ENCODE measurements at regions not wholly inside any gene's neighbourhood (a gene's known extent, or its start where the extent isn't known, plus 50 kb on each side); places are given as distances from the start of the nearest gene placed in this dataset.

DNA sequence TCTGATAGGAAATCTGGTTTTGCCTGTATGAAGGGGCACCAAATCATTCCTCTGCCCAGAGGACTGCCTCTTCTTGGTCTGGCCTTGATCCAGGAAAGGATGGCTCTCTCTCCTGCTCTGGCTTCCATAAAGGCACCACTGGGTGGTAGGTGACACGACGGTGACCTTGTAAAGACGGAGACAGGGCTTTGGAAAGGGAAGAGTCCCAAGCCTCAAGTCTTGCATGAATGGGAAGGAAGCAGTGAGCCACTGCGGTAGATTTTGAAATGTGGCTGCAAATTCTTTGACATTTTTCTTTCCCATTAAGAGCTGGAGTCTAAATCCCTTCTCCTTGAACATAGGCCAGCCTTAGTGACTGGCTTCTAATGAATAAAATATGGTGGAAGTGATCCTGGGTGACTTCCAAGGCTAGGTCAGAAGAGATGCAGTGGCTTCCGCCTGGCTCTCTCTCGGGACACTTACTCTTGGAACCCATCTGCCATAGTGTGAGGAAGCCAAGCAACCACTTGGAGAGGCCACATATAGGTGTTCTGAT, 347.4 kb downstream of the BCOR start (continued):
- TF ChIP-seq SP1 (CRISPR knock-in tag; IDR thresholded peaks at IDR 0.05) = no peak

DNA sequence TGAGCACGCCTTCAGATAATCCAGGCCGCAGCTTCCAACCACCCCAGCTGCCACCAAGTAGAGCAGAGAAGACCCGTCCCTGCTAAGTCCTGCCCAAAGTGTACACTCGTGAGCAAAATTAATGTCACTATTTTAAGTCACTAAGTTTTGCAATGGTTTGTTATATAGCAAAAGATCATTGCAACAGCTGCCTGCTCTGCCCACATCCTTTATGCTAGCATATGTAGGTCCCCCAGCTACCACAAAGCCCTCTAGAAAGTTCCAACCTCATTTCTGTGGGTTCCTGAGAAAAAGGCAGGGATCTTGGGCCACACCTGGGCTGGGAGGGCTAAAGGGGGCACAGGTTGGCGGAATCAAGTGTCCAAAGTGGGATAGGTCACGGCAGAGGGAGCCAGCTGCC, 346.9 kb downstream of the BCOR start:
- DNase-seq (ENCODE audit: extremely low read depth in 1 of 4, low spot score in 3 of 4) = no peak
- peaks cover 12 to 18% of the 10 kb centered on the region in 2 experiments; a peak in 4 of 5 replicates for H3K4me1 ChIP-seq (replicated peaks in 1 of 2; ENCODE audit: control insufficient read depth in 2 of 2, insufficient read depth in 2 of 2, low read length in 2 of 2)
- no peak for ATAC-seq
- POLR2A ChIA-PET = interaction anchor here (0.6 to 0.7 kb wide), 2 partner anchors 237 to 557 kb away, joined by 3 read pairs; no protein-coding TSS in a partner anchor
- no peaks in the 10 kb centered on the region for H3K79me2 ChIP-seq (ENCODE audit: control insufficient read depth, insufficient read depth, low read length)
- H3K4me2 ChIP-seq (ENCODE audit: insufficient read depth, low read length) = no peak overlapping the region
- BruUV-seq (replicated peaks) = no TSS peak
- intact Hi-C loops (cut with micrococcal nuclease) = no loop called here
- H3K9me1 ChIP-seq (ENCODE audit: control insufficient read depth, insufficient read depth, low read length) = no peaks in the 10 kb centered on the region
- no peak overlapping the region for H3K27ac ChIP-seq (ENCODE audit: extremely low read depth, low read depth, low read length)
- no peak overlapping the region for H2AFZ ChIP-seq (ENCODE audit: low read depth, low read length)
- WGBS (ENCODE audit: insufficient coverage, low coverage, missing lambda C conversion rate) = 25% methylated on average over 4 of the region's 6 CpGs
- H3K9me3 ChIP-seq (replicated peaks; ENCODE audit: control insufficient read depth, insufficient read depth, low read depth, low read length) = no peaks in the 10 kb centered on the region
- no peaks in the 10 kb centered on the region for H3K36me3 ChIP-seq (ENCODE audit: control insufficient read depth, insufficient read depth, low read length)
- CTCF ChIA-PET (ENCODE audit: low intra/inter-chr PET ratio) = no interaction called here
- no peaks in the 10 kb centered on the region for H4K20me1 ChIP-seq (replicated peaks; ENCODE audit: control insufficient read depth, insufficient read depth, low read length)
- H3K9ac ChIP-seq (ENCODE audit: insufficient read depth in 1 of 2, low read depth in 2 of 2, low read length in 2 of 2) = no peak overlapping the region
- H3K27me3 ChIP-seq (ENCODE audit: control insufficient read depth in 2 of 2, insufficient read depth in 2 of 2, low read length in 2 of 2) = no peaks in the 10 kb centered on the region; a peak in 1 of 5 replicates
- in situ Hi-C loops (cut with MboI) = no loop called here
- no peak overlapping the region for H3K4me3 ChIP-seq
- no peak for FAIRE-seq
- TF ChIP-seq POLR2H (tag; IDR thresholded peaks at IDR 0.05; ENCODE audit: low read depth) (no peak), POU5F1 (IDR thresholded peaks at IDR 0.05; ENCODE audit: borderline replicate concordance, low read depth, low read length, partially characterized antibody) (no peak), NFE2 (IDR thresholded peaks at IDR 0.05; ENCODE audit: low read depth) (no peak), HDAC8 (tag; IDR thresholded peaks at IDR 0.05) (no peak), FOXJ3 (CRISPR knock-in tag; IDR thresholded peaks at IDR 0.05) (no peak), ZNF133 (CRISPR knock-in tag; IDR thresholded peaks at IDR 0.05) (no peak), ZNF561 (CRISPR knock-in tag; conservative IDR thresholded peaks at IDR 0.05) (no peak), ZNF436 (CRISPR knock-in tag; IDR thresholded peaks at IDR 0.05) (no peak), TCF3 (CRISPR knock-in tag; IDR thresholded peaks at IDR 0.05) (no peak), ZNF778 (CRISPR knock-in tag; IDR thresholded peaks at IDR 0.05) (no peak)
- TF ChIP-seq, protein P1, sequence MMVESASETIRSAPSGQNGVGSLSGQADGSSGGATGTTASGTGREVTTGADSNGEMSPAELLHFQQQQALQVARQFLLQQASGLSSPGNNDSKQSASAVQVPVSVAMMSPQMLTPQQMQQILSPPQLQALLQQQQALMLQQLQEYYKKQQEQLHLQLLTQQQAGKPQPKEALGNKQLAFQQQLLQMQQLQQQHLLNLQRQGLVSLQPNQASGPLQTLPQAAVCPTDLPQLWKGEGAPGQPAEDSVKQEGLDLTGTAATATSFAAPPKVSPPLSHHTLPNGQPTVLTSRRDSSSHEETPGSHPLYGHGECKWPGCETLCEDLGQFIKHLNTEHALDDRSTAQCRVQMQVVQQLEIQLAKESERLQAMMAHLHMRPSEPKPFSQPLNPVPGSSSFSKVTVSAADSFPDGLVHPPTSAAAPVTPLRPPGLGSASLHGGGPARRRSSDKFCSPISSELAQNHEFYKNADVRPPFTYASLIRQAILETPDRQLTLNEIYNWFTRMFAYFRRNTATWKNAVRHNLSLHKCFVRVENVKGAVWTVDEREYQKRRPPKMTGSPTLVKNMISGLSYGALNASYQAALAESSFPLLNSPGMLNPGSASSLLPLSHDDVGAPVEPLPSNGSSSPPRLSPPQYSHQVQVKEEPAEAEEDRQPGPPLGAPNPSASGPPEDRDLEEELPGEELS (CRISPR knock-in tag; IDR thresholded peaks at IDR 0.05; ENCODE audit: borderline replicate concordance) = no peak
- TF ChIP-seq, protein P2, sequence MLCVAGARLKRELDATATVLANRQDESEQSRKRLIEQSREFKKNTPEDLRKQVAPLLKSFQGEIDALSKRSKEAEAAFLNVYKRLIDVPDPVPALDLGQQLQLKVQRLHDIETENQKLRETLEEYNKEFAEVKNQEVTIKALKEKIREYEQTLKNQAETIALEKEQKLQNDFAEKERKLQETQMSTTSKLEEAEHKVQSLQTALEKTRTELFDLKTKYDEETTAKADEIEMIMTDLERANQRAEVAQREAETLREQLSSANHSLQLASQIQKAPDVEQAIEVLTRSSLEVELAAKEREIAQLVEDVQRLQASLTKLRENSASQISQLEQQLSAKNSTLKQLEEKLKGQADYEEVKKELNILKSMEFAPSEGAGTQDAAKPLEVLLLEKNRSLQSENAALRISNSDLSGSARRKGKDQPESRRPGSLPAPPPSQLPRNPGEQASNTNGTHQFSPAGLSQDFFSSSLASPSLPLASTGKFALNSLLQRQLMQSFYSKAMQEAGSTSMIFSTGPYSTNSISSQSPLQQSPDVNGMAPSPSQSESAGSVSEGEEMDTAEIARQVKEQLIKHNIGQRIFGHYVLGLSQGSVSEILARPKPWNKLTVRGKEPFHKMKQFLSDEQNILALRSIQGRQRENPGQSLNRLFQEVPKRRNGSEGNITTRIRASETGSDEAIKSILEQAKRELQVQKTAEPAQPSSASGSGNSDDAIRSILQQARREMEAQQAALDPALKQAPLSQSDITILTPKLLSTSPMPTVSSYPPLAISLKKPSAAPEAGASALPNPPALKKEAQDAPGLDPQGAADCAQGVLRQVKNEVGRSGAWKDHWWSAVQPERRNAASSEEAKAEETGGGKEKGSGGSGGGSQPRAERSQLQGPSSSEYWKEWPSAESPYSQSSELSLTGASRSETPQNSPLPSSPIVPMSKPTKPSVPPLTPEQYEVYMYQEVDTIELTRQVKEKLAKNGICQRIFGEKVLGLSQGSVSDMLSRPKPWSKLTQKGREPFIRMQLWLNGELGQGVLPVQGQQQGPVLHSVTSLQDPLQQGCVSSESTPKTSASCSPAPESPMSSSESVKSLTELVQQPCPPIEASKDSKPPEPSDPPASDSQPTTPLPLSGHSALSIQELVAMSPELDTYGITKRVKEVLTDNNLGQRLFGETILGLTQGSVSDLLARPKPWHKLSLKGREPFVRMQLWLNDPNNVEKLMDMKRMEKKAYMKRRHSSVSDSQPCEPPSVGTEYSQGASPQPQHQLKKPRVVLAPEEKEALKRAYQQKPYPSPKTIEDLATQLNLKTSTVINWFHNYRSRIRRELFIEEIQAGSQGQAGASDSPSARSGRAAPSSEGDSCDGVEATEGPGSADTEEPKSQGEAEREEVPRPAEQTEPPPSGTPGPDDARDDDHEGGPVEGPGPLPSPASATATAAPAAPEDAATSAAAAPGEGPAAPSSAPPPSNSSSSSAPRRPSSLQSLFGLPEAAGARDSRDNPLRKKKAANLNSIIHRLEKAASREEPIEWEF (CRISPR knock-in tag; IDR thresholded peaks at IDR 0.05) = no peak
